B cell (primary cell): ENCODE measurements at regions not wholly inside any gene's neighbourhood (a gene's known extent, or its start where the extent isn't known, plus 50 kb on each side); places are given as distances from the start of the nearest gene placed in this dataset.

Source experiments
- ATAC-seq: fragments of 200-7000 bp; cut with Tn5 transposase; one replicate; pipeline ENCODE4 v1.10.0; 2021; ENCODE audit warnings: low read depth, mild to moderate bottlenecking, moderate number of reproducible peaks, moderate library complexity
- CTCF ChIA-PET: fragments of 350-600 bp; sonication (Branson Sonifier 250); formaldehyde crosslinking; loops from one replicate; lab custom pipeline; 2021; ENCODE audit warnings: antibody characterized with exemption, inconsistent platforms; lab: Charles Lee
- POLR2A ChIA-PET: fragments of 350-600 bp; sonication (Branson Sonifier 250); formaldehyde crosslinking; loops from one replicate; lab custom pipeline; 2021; ENCODE audit warnings: antibody characterized with exemption; lab: Charles Lee
- DNase-seq: peaks from one replicate; pipeline ENCODE4 v3.0.0; 2013
- H2AFZ ChIP-seq: 2 replicates; pipeline ENCODE4 v1.6.1; 2012; ENCODE audit warnings: mild to moderate bottlenecking, low read depth, low read length; ENCODE audit not compliant: insufficient read depth, poor library complexity, severe bottlenecking
- H3K27ac ChIP-seq, 2 donors: 1 replicate in 1 of 2; 2 replicates in 1 of 2; pipeline ENCODE4 v1.5.1; 2012 to 2013; ENCODE audit warnings: low read length in 2 of 2, mild to moderate bottlenecking in 2 of 2, moderate library complexity in 1 of 2
- H3K27me3 ChIP-seq, 4 experiments: fragments of 200-600 bp in 1 of 4; sonication (generic) in 1 of 4; replicated peaks in 1 of 4; 1 replicate in 2 of 4; 2 replicates in 2 of 4; pipeline versions ENCODE4 v1.6.1 to v1.7.0; 2013 to 2016; ENCODE audit warnings: low read length in 3 of 4, mild to moderate bottlenecking in 2 of 4, mixed read lengths in 1 of 4, moderate library complexity in 1 of 4; ENCODE audit not compliant: insufficient read depth in 4 of 4, control insufficient read depth in 3 of 4; ENCODE audit errors: control extremely low read depth in 1 of 4
- H3K36me3 ChIP-seq, 2 experiments: replicated peaks in 1 of 2; 1 replicate in 1 of 2; 2 replicates in 1 of 2; pipeline versions ENCODE4 v1.6.1 to v1.7.1; 2013; ENCODE audit warnings: low read length in 1 of 2; ENCODE audit not compliant: insufficient read depth in 2 of 2, control insufficient read depth in 1 of 2; ENCODE audit errors: control extremely low read depth in 1 of 2, extremely low read depth in 1 of 2
- H3K4me1 ChIP-seq, 2 donors: fragments of 200-600 bp in 1 of 2; sonication (generic) in 1 of 2; 1 replicate in 1 of 2; 2 replicates in 1 of 2; pipeline versions ENCODE4 v1.5.1 to v1.6.1; 2013 to 2017; ENCODE audit warnings: low read length in 2 of 2; ENCODE audit not compliant: control insufficient read depth in 2 of 2, insufficient read depth in 2 of 2
- H3K4me2 ChIP-seq: replicated peaks from 2 replicates; pipeline ENCODE3; 2012; ENCODE audit warnings: mild to moderate bottlenecking, low read depth, low read length; ENCODE audit not compliant: poor library complexity, severe bottlenecking
- H3K4me3 ChIP-seq, 5 experiments: fragments of 200-600 bp in 1 of 5; sonication (generic) in 1 of 5; 1 replicate in 3 of 5; 2 replicates in 2 of 5; pipeline versions ENCODE4 v1.5.1 to v1.7.0; 2011 to 2016; ENCODE audit warnings: low read length in 4 of 5, mild to moderate bottlenecking in 4 of 5, low read depth in 2 of 5, control low read depth in 1 of 5, moderate library complexity in 1 of 5; ENCODE audit not compliant: insufficient read depth in 1 of 5; ENCODE audit errors: control extremely low read depth in 1 of 5, extremely low read depth in 1 of 5
- H3K79me2 ChIP-seq: fragments of 200-600 bp; sonication (generic); one replicate; pipeline ENCODE4 v1.6.0; 2016; ENCODE audit warnings: low read length; ENCODE audit not compliant: control insufficient read depth, insufficient read depth
- H3K9ac ChIP-seq: fragments of 200-600 bp; sonication (generic); 2 replicates; pipeline ENCODE4 v1.6.1; 2017; ENCODE audit warnings: mild to moderate bottlenecking, low read length, moderate library complexity
- H3K9me3 ChIP-seq, 3 donors: one replicate each; pipeline versions ENCODE4 v1.6.1 to v1.7.1; 2013; ENCODE audit warnings: low read length in 2 of 3; ENCODE audit not compliant: control insufficient read depth in 2 of 3, insufficient read depth in 1 of 3; ENCODE audit errors: control extremely low read depth in 1 of 3
- H4K20me1 ChIP-seq: 2 replicates; pipeline ENCODE4 v1.6.0; 2012; ENCODE audit warnings: mild to moderate bottlenecking, low read length; ENCODE audit not compliant: insufficient read depth, control insufficient read depth, poor library complexity, severe bottlenecking
- H3K27ac Mint-ChIP-seq: one replicate; pipeline ENCODE4 v1.8.0; 2021; ENCODE audit warnings: mixed read lengths
- H3K27me3 Mint-ChIP-seq: one replicate; pipeline ENCODE4 v1.8.0; 2021; ENCODE audit warnings: mixed read lengths
- H3K4me1 Mint-ChIP-seq: one replicate; pipeline ENCODE4 v1.8.0; 2021; ENCODE audit warnings: mixed read lengths
- H3K4me3 Mint-ChIP-seq: one replicate; pipeline ENCODE4 v1.8.0; 2021; ENCODE audit warnings: mixed read lengths
- H3K9me3 Mint-ChIP-seq: one replicate; pipeline ENCODE4 v1.8.0; 2022; ENCODE audit warnings: mixed read lengths; ENCODE audit not compliant: insufficient read depth
- CTCF ChIP-seq: fragments of 200-600 bp; IDR thresholded peaks from one replicate; pipeline ENCODE4 v1.8.0; 2022; ENCODE audit warnings: antibody characterized with exemption, mild to moderate bottlenecking
- EZH2 ChIP-seq: IDR thresholded peaks from 2 replicates; pipeline ENCODE4 v1.6.1; 2012; ENCODE audit warnings: borderline replicate concordance, low read depth, mild to moderate bottlenecking, moderate library complexity, low read length; ENCODE audit not compliant: insufficient read depth, poor library complexity, severe bottlenecking
- WGBS: methylation state at CpG from one replicate; pipeline ENCODE4 v1.1.5; 2013; ENCODE audit warnings: missing lambda C conversion rate; ENCODE audit not compliant: insufficient coverage; 5-methylcytosine and 5-hydroxymethylcytosine counted together
- intact Hi-C: fragments of 100-400 bp; cut with micrococcal nuclease; formaldehyde crosslinking; loops from one replicate; pipeline ENCODE4 v1.10.0; 2022

- no peak overlapping the region for H3K9ac ChIP-seq
- no peaks in the 10 kb centered on the region for H3K27me3 ChIP-seq
- no peak overlapping the region for H3K4me3 ChIP-seq
- H3K9me3 ChIP-seq = no peaks in the 10 kb centered on the region
- DNase-seq (no peak), ATAC-seq (no peak)
- H3K36me3 ChIP-seq = no peaks in the 10 kb centered on the region
- no peaks in the 10 kb centered on the region for H4K20me1 ChIP-seq
- intact Hi-C loops = no loop called here
- ChIA-PET POLR2A (no interaction called here), CTCF (no interaction called here)
- H2AFZ ChIP-seq = no peak overlapping the region
- Mint-ChIP-seq H3K27ac (no peak overlapping the region), H3K4me1 (no peaks in the 10 kb centered on the region), H3K9me3 (no peaks in the 10 kb centered on the region), H3K4me3 (no peak overlapping the region), H3K27me3 (peaks cover 21% of the 10 kb centered on the region)
- H3K4me1 ChIP-seq = no peaks in the 10 kb centered on the region
- no peaks in the 10 kb centered on the region for H3K79me2 ChIP-seq
- TF ChIP-seq CTCF (no peak), EZH2 (no peak)
- H3K4me2 ChIP-seq = no peak overlapping the region
- H3K27ac ChIP-seq = no peak overlapping the region
These were observed 87.4 kb upstream of the NFIA start for GRCh38 chr1:60994828-60995492.

- Mint-ChIP-seq H3K9me3 (no peaks in the 10 kb centered on the region), H3K27me3 (peaks cover 24% of the 10 kb centered on the region), H3K4me1 (no peaks in the 10 kb centered on the region), H3K27ac (no peak overlapping the region), H3K4me3 (no peak overlapping the region)
- Histone ChIP-seq H2AFZ (no peak overlapping the region), H3K79me2 (no peaks in the 10 kb centered on the region), H4K20me1 (no peaks in the 10 kb centered on the region), H3K4me2 (no peak overlapping the region), H3K4me1 (no peaks in the 10 kb centered on the region), H3K9ac (no peak overlapping the region), H3K9me3 (no peaks in the 10 kb centered on the region), H3K4me3 (no peak overlapping the region), H3K27me3 (no peaks in the 10 kb centered on the region), H3K27ac (no peak overlapping the region), H3K36me3 (no peaks in the 10 kb centered on the region)
- intact Hi-C loops = no loop called here
- ATAC-seq (no peak), DNase-seq (no peak)
- 71% methylated on average over 1 of the region's 3 CpGs for WGBS
- ChIA-PET POLR2A (no interaction called here), CTCF (no interaction called here)
- TF ChIP-seq CTCF (no peak), EZH2 (no peak)
These were observed 88.0 kb upstream of the NFIA start for GRCh38 chr1:60994369-60994768.
